C4-2B (cell line): ENCODE measurements at regions not wholly inside any gene's neighbourhood (a gene's known extent, or its start where the extent isn't known, plus 50 kb on each side); places are given as distances from the start of the nearest gene placed in this dataset.

Experiments used
- H3K27ac ChIP-seq: fragments of 450-650 bp; 2 replicates; pipeline ENCODE4 v1.5.1; 2017
- CTCF ChIP-seq: fragments of 450-650 bp; conservative IDR thresholded peaks from 2 replicates; pipeline ENCODE4 v1.5.1; 2017; ENCODE audit warnings: mild to moderate bottlenecking
- ZFX ChIP-seq: fragments of 450-650 bp; IDR thresholded peaks from 2 replicates; pipeline ENCODE4 v1.6.1; 2017

DNA sequence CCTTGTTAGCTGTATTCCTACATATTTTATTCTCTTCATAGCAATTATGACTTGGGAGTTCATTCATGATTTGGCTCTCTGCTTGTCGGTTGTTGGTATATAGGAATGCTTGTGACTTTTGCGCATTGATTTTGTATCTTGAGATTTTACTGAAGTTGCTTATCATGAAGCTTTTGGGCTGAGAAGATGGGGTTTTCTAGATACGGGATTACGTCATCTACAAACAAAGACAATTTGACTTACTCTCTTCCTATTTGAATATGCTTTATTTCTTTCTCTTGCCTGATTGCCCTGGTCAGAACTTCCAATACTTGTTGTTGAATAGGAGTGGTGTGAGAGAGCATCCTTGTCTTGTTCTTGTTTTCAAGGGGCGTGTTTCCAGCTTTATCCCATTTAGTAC, 569.8 kb upstream of the NRXN1 start:
- TF ChIP-seq CTCF = no peak
- no peak for TF ChIP-seq ZFX
- no peak overlapping the region for H3K27ac ChIP-seq

- TF ChIP-seq ZFX (no peak), CTCF (no peak)
- H3K27ac ChIP-seq = no peak overlapping the region
Measured at GRCh38 chr2:51597086-51597485, 565.2 kb upstream of the NRXN1 start.

DNA sequence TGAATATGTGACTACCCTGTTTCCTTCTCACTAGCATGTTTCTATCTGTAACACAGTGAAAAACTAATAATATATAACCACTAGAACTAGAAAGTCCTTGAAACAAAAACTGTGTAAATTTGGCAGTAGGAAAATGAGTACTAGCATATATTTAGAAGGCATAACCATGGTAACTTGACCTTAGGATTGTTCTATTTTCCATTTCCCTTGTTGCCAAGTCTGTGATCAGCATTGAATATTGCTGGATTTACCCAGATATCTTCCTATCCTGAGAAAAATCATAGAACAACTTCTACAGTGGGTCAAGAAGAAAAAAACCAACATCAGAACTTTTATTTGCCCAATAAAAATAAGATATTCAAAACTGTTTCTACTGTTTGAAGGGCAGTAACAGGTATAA, 563.9 kb upstream of the NRXN1 start:
- TF ChIP-seq CTCF (no peak), ZFX (no peak)
- H3K27ac ChIP-seq = no peak overlapping the region

- no peak overlapping the region for H3K27ac ChIP-seq
- no peak; the same call in 1 of the 2 replicates for TF ChIP-seq CTCF
- TF ChIP-seq ZFX = no peak
Measured at GRCh38 chr2:51581636-51582267, 549.8 kb upstream of the NRXN1 start.

- TF ChIP-seq CTCF (no peak), ZFX (no peak)
- no peak overlapping the region for H3K27ac ChIP-seq
Measured at GRCh38 chr2:51579412-51579811, 547.5 kb upstream of the NRXN1 start.

GRCh38 chr2:51575181-51575580, 543.2 kb upstream of the NRXN1 start:
- TF ChIP-seq CTCF = no peak
- TF ChIP-seq ZFX = no peak

DNA sequence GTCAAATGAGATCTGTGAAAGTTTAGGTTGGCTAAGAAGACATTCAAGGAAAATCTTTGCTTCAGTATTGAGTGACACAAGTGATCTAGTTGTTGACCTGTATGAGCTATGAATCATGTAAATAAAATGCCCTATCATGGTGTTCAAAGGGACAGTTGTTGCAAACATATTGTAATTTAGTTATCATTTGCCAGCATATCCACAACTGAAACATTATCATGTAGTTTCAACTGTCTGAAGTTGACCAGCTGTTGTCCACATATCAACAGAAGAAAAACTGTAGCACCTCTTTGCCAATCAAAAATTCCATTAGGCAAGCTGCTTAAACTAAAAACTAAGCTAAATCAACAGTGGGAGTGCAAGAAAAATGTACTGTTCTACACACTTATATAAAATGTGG, 527.1 kb upstream of the NRXN1 start:
- TF ChIP-seq CTCF (no peak), ZFX (no peak)
- no peak overlapping the region for H3K27ac ChIP-seq

More at GRCh38 chr2:51575181-51575580, 543.2 kb upstream of the NRXN1 start:
- no peak overlapping the region for H3K27ac ChIP-seq
